Upper lobe of left lung (tissue), 6 donors: ENCODE measurements at regions not wholly inside any gene's neighbourhood (a gene's known extent, or its start where the extent isn't known, plus 50 kb on each side); places are given as distances from the start of the nearest gene placed in this dataset.
A peak's percentile ranks its signal among the peaks of the same experiment; 100 is the strongest.
"Not testable (repeated sequence)": the region's sequence is repeated elsewhere in the genome, so short reads cannot be mapped to it uniquely, and the experiment has no call there.

ENCODE experiments used
- ATAC-seq, 2 donors: fragments of 200-7000 bp; cut with Tn5 transposase; one replicate each; pipeline ENCODE4 v1.9.1; 2022; ENCODE audit warnings: mild to moderate bottlenecking in 2 of 2, moderate library complexity in 2 of 2; ENCODE audit not compliant: low FRiP score in 2 of 2
- DNase-seq, 2 donors: peaks; one replicate each; pipeline ENCODE4 v3.0.0-alpha.2; 2019 to 2020
- H3K27ac ChIP-seq, 4 donors: fragments of 200-600 bp; sonication (generic); one replicate each; pipeline ENCODE4 v1.5.1; 2016 to 2019
- H3K27me3 ChIP-seq, 4 donors: fragments of 200-600 bp; sonication (generic); one replicate each; pipeline ENCODE4 v1.5.1; 2017 to 2019
- H3K36me3 ChIP-seq, 4 donors: fragments of 200-600 bp; sonication (generic); one replicate each; pipeline ENCODE4 v1.5.1; 2016 to 2019
- H3K4me1 ChIP-seq, 4 donors: fragments of 200-600 bp; sonication (generic); one replicate each; pipeline ENCODE4 v1.5.1; 2018 to 2019
- H3K4me3 ChIP-seq, 4 donors: fragments of 200-600 bp; sonication (generic); one replicate each; pipeline ENCODE4 v1.5.1; 2017 to 2019; ENCODE audit warnings: mild to moderate bottlenecking in 2 of 4, moderate library complexity in 1 of 4
- H3K9me3 ChIP-seq, 4 donors: fragments of 200-600 bp; sonication (generic); one replicate each; pipeline ENCODE4 v1.5.1; 2018 to 2019
- EP300 ChIP-seq, 4 donors: sonication (generic); formaldehyde crosslinking; IDR thresholded peaks; one replicate each; pipeline ENCODE4 v1.5.1; 2017; ENCODE audit warnings: antibody characterized with exemption in 4 of 4, control low read depth in 2 of 4
- POLR2A ChIP-seq, 4 donors: fragments of 450-650 bp; IDR thresholded peaks; one replicate each; pipeline ENCODE4 v1.5.1; 2016 to 2017; ENCODE audit warnings: antibody characterized with exemption in 4 of 4, mild to moderate bottlenecking in 2 of 4
- POLR2AphosphoS5 ChIP-seq, 2 donors: sonication (generic); formaldehyde crosslinking; IDR thresholded peaks; one replicate each; pipeline ENCODE4 v1.5.1; 2017; ENCODE audit warnings: antibody characterized with exemption in 2 of 2
- WGBS, 2 donors: methylation state at CpG; one replicate each; pipeline ENCODE4 v1.1.5; 2017 to 2018; 5-methylcytosine and 5-hydroxymethylcytosine counted together
- TF ChIP-seq, protein P1 (sequence below), 6 experiments: fragments of 450-650 bp in 4 of 6; fragments of 200-600 bp in 2 of 6; sonication (generic) in 2 of 6; IDR thresholded peaks; one replicate each; pipeline ENCODE4 v1.5.1; 2016 to 2019; ENCODE audit warnings: antibody characterized with exemption in 6 of 6
- donor health status: DM: no; HTN: no; CAD: no; lungs with moderate emphysema.
- donor health status: DM: no; HTN: yes; CAD: no; lungs with severe emphysema.

DNA sequence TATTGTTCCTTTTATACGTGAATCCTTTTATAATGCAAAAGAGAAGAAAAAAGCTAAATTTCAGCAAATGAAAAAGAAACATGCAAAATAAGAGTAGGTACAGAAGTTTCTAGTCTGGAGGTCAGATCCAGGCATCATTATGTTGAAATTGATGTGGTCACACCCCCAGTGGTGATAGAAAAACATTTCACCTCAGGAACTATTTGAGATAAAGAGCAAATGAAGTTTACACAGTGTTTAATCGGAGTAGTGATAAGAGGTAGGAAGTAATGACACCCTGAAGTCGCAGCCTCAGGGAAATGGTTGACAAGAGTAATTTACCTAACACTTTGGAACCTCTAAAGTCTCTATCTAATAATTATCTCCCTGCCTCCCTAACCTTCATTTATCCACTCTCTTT, 536.0 kb upstream of the STEAP1 start:
- Histone ChIP-seq H3K9me3 (no peaks in the 10 kb centered on the region), H3K27me3 (no peaks in the 10 kb centered on the region), H3K27ac (no peak overlapping the region), H3K4me1 (no peaks in the 10 kb centered on the region), H3K36me3 (no peaks in the 10 kb centered on the region), H3K4me3 (no peak overlapping the region)
- DNase-seq (no peak), ATAC-seq (no peak)
- TF ChIP-seq EP300 (IDR thresholded peaks at IDR 0.05) (no peak), POLR2AphosphoS5 (IDR thresholded peaks at IDR 0.05) (no peak), POLR2A (IDR thresholded peaks at IDR 0.05) (no peak)
- TF ChIP-seq, protein P1, sequence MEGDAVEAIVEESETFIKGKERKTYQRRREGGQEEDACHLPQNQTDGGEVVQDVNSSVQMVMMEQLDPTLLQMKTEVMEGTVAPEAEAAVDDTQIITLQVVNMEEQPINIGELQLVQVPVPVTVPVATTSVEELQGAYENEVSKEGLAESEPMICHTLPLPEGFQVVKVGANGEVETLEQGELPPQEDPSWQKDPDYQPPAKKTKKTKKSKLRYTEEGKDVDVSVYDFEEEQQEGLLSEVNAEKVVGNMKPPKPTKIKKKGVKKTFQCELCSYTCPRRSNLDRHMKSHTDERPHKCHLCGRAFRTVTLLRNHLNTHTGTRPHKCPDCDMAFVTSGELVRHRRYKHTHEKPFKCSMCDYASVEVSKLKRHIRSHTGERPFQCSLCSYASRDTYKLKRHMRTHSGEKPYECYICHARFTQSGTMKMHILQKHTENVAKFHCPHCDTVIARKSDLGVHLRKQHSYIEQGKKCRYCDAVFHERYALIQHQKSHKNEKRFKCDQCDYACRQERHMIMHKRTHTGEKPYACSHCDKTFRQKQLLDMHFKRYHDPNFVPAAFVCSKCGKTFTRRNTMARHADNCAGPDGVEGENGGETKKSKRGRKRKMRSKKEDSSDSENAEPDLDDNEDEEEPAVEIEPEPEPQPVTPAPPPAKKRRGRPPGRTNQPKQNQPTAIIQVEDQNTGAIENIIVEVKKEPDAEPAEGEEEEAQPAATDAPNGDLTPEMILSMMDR (IDR thresholded peaks at IDR 0.05): no peak
- 30 to 32% methylated on average over 3 of the region's 3 CpGs for WGBS, 2 donors

DNA sequence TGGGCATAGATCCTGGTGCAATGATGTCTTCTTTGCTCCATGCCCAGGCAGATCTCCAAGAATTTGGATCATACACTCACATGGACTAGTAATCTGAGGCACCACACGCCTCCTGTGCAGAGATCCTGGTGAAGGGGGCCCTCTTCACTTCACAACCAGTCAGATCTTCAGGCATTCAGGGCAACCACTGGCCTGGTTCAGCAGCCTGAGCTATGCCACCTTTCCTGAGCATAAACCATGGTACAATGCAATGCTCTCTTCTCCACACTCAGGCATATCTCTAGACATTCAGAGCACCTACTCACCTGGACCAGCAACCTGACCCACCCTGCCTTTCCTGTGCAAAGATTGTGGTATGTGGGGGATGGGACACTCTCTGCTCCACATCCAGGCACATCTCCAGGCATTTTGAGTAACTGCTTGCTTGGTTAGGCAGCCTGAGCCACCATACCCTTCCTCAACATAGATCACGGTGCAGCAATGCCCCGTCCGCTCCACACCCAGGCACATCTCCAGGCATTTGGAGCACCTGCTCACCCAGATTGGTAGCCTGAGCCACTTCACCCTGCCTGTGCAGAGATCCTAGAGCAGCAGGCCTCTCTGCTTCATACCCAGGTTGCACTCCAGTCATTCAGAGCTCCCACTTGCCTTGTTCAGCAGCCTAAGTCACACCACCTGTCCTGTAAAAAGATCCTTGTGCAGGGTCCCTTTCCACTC, 532.2 kb upstream of the STEAP1 start:
- no peak overlapping the region for H3K4me3 ChIP-seq
- H3K27ac ChIP-seq: no peak overlapping the region
- ATAC-seq: peak; percentile 19 to 49
- H3K27me3 ChIP-seq: no peaks in the 10 kb centered on the region
- no peak for DNase-seq
- no peaks in the 10 kb centered on the region for H3K9me3 ChIP-seq
- TF ChIP-seq POLR2AphosphoS5 (IDR thresholded peaks at IDR 0.05) (no peak), POLR2A (IDR thresholded peaks at IDR 0.05) (no peak), EP300 (IDR thresholded peaks at IDR 0.05) (no peak)
- TF ChIP-seq, protein P1 (IDR thresholded peaks at IDR 0.05): no peak
- WGBS, 2 donors: 75 to 91% methylated on average over 4 of the region's 4 CpGs
- no peaks in the 10 kb centered on the region for H3K4me1 ChIP-seq
- H3K36me3 ChIP-seq: no peaks in the 10 kb centered on the region

DNA sequence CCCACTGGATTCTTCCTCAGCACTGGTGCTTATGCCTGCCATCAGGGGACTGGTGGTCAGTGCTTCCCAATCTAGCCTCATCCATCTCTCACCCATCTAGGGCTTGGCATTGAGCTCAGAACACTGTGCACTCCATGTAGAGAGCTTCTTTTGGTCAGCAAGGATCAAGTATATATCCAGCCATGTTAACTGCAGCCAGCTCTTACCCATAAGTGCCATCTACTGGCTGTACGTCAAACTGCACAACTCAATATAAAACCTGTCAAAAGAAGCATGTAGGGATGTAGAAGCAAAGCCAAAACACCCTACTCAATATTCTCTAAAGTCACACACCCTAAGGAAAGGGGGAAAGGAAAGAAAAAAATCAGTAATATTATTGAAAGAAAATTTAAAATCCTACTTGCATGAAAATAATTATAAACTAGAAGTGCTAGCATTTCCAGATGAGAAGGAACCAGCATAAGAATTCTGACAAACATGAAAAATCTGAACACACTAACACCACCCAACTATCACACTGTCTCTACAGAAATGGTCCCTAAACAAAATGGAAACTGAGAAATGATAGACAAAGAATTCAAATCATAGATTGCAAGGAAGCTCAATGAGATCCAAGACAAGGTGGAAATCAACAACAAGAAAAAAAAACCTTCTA, 531.1 kb upstream of the STEAP1 start:
- ATAC-seq (peak; percentile 73), DNase-seq (no peak)
- 4 to 19% methylated on average over 1 of the region's 1 CpG for WGBS, 2 donors

DNA sequence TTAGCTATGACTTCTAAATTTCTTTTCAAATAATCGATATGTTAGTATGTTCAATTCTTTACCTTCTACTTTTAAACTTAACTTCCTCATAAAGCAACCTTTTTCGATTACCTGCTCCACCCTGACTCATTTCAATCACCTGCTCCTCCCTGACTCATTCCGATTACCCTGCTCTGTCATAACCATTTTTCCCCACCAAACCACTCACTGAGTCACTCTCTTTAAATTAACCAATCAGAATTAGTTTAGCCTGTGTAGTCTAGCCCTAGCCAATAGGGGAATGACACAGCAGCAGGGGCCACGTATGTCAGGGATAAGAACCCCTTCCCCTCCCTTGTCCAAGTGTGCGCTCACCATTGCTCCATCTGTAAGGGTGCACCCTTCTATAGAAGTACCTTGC, 530.1 kb upstream of the STEAP1 start:
- H3K27me3 ChIP-seq, DNase-seq, ATAC-seq, H3K4me3 ChIP-seq, H3K4me1 ChIP-seq, H3K36me3 ChIP-seq, H3K27ac ChIP-seq, H3K9me3 ChIP-seq: not testable (repeated sequence)
- 88 to 91% methylated on average over 5 of the region's 5 CpGs for WGBS, 2 donors

More for the DNA sequence above, 531.1 kb upstream of the STEAP1 start:
- Histone ChIP-seq H3K27me3 (no peaks in the 10 kb centered on the region), H3K36me3 (no peaks in the 10 kb centered on the region), H3K9me3 (no peaks in the 10 kb centered on the region), H3K4me1 (no peaks in the 10 kb centered on the region), H3K4me3 (no peak overlapping the region), H3K27ac (no peak overlapping the region)
- TF ChIP-seq, protein P1 (IDR thresholded peaks at IDR 0.05): peak in 4 of 6 experiments; percentile 24 to 66 (median 50)
- no peak for TF ChIP-seq POLR2A (IDR thresholded peaks at IDR 0.05)

DNA sequence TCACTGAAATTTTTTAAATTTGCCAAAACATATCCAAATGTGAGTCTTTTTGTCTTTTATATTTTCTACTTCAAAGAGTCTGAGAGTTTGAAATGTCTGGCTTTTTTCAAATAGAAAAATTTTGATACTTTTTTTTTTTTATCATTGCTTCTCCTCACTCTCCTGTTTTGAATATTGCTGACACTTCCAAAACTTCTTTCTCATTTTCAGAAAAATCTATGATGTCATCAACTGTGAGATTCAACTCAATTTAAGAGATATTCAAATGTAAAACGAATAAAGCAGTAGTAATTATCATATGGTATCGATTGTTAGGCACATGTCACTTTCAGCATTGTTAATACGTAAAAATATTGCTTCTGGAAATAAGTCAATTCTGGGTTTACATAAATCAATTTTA, 505.8 kb upstream of the STEAP1 start:
- WGBS, 2 donors: 84 to 93% methylated on average over 3 of the region's 3 CpGs

More for the DNA sequence above, 505.8 kb upstream of the STEAP1 start:
- no peak for DNase-seq
- Histone ChIP-seq H3K4me3 (no peak overlapping the region), H3K9me3 (no peaks in the 10 kb centered on the region), H3K4me1 (no peaks in the 10 kb centered on the region), H3K36me3 (no peaks in the 10 kb centered on the region), H3K27me3 (no peaks in the 10 kb centered on the region), H3K27ac (no peak overlapping the region)
- no peak for ATAC-seq
- TF ChIP-seq, protein P1 (IDR thresholded peaks at IDR 0.05): no peak
- TF ChIP-seq POLR2AphosphoS5 (IDR thresholded peaks at IDR 0.05) (no peak), POLR2A (IDR thresholded peaks at IDR 0.05) (no peak), EP300 (IDR thresholded peaks at IDR 0.05) (no peak)
